ENCODE measurements at regions not wholly inside any gene's neighbourhood (a gene's known extent, or its start where the extent isn't known, plus 50 kb on each side); places are given as distances from the start of the nearest gene placed in this dataset.

GRCh38 chr6:14310960-14311359 is 193.4 kb downstream of the CD83 start:
- CTCF ChIA-PET (ENCODE audit: unreplicated experiment), result no interaction called here
- H3K4me1 ChIP-seq (ENCODE audit: insufficient read depth, low read length, poor library complexity, severe bottlenecking), result peaks cover 4% of the 10 kb centered on the region

GRCh38 chr6:14312587-14312986 is 195.0 kb downstream of the CD83 start:
- H3K9me3 ChIP-seq (ENCODE audit: low read length), result no peaks in the 10 kb centered on the region
- DNase-seq (ENCODE audit: low spot score), result no peak
- intact Hi-C loops (cut with micrococcal nuclease; ENCODE audit: unreplicated experiment), result no loop called here
- H2AFZ ChIP-seq (ENCODE audit: low read length), result no peak overlapping the region
- no peaks in the 10 kb centered on the region for H3K79me2 ChIP-seq (ENCODE audit: insufficient read depth, low read depth, low read length)
- peaks cover 18% of the 10 kb centered on the region for H3K4me1 ChIP-seq (ENCODE audit: insufficient read depth, low read length, poor library complexity, severe bottlenecking)
- no TSS peak for BruUV-seq (replicated peaks)
- no peak overlapping the region for H3K4me2 ChIP-seq (ENCODE audit: low read length)
- H3K27ac ChIP-seq (ENCODE audit: low read depth, low read length, poor library complexity, severe bottlenecking), result no peak overlapping the region
- ChIA-PET POLR2A (no interaction called here), CTCF (ENCODE audit: unreplicated experiment) (no interaction called here)
- no peaks in the 10 kb centered on the region for H3K9me2 ChIP-seq (ENCODE audit: insufficient read depth, low read length)
- H3K36me3 ChIP-seq (ENCODE audit: insufficient read depth, low read length), result no peaks in the 10 kb centered on the region
- TF ChIP-seq EZH2phosphoT487 (IDR thresholded peaks at IDR 0.05; ENCODE audit: borderline replicate concordance, low read depth, low read length), result no peak
- no peak for TF ChIP-seq CTCF (conservative IDR thresholded peaks at IDR 0.05; ENCODE audit: low read length)
- no peaks in the 10 kb centered on the region for H4K20me1 ChIP-seq (ENCODE audit: insufficient read depth, low read length)
- no peak overlapping the region for H3K4me3 ChIP-seq (ENCODE audit: low read depth, low read length, poor library complexity, severe bottlenecking)

More at GRCh38 chr6:14310960-14311359, 193.4 kb downstream of the CD83 start:
- no peak overlapping the region for H2AFZ ChIP-seq (ENCODE audit: low read length)
- no peaks in the 10 kb centered on the region for H3K36me3 ChIP-seq (ENCODE audit: insufficient read depth, low read length)
- BruUV-seq (replicated peaks), result no TSS peak
- no peaks in the 10 kb centered on the region for H4K20me1 ChIP-seq (ENCODE audit: insufficient read depth, low read length)
- POLR2A ChIA-PET, result interaction anchor here (1.0 to 2.5 kb wide), 5 partner anchors 10 to 33 kb away, joined by 3 to 9 read pairs (median 3); no protein-coding TSS in a partner anchor
- H3K4me3 ChIP-seq (ENCODE audit: low read depth, low read length, poor library complexity, severe bottlenecking), result no peak overlapping the region
- no peaks in the 10 kb centered on the region for H3K79me2 ChIP-seq (ENCODE audit: insufficient read depth, low read depth, low read length)
- no peaks in the 10 kb centered on the region for H3K9me3 ChIP-seq (ENCODE audit: low read length)
- intact Hi-C loops (cut with micrococcal nuclease; ENCODE audit: unreplicated experiment), result no loop called here
- DNase-seq (ENCODE audit: low spot score), result no peak
- H3K27ac ChIP-seq (ENCODE audit: low read depth, low read length, poor library complexity, severe bottlenecking), result no peak overlapping the region
- TF ChIP-seq EZH2phosphoT487 (IDR thresholded peaks at IDR 0.05; ENCODE audit: borderline replicate concordance, low read depth, low read length) (no peak), CTCF (conservative IDR thresholded peaks at IDR 0.05; ENCODE audit: low read length) (no peak)
- no peaks in the 10 kb centered on the region for H3K9me2 ChIP-seq (ENCODE audit: insufficient read depth, low read length)
- no peak overlapping the region for H3K4me2 ChIP-seq (ENCODE audit: low read length)

GRCh38 chr6:14313248-14313647 is 195.7 kb downstream of the CD83 start:
- Histone ChIP-seq H2AFZ (ENCODE audit: low read length) (no peak overlapping the region), H4K20me1 (ENCODE audit: insufficient read depth, low read length) (no peaks in the 10 kb centered on the region), H3K4me3 (ENCODE audit: low read depth, low read length, poor library complexity, severe bottlenecking) (no peak overlapping the region), H3K9me2 (ENCODE audit: insufficient read depth, low read length) (no peaks in the 10 kb centered on the region), H3K27ac (ENCODE audit: low read depth, low read length, poor library complexity, severe bottlenecking) (no peak overlapping the region), H3K9me3 (ENCODE audit: low read length) (no peaks in the 10 kb centered on the region), H3K79me2 (ENCODE audit: insufficient read depth, low read depth, low read length) (no peaks in the 10 kb centered on the region), H3K4me2 (ENCODE audit: low read length) (no peak overlapping the region), H3K36me3 (ENCODE audit: insufficient read depth, low read length) (no peaks in the 10 kb centered on the region), H3K4me1 (ENCODE audit: insufficient read depth, low read length, poor library complexity, severe bottlenecking) (peaks cover 25% of the 10 kb centered on the region)
- BruUV-seq (replicated peaks), result no TSS peak
- POLR2A ChIA-PET, result no interaction called here
- TF ChIP-seq CTCF (conservative IDR thresholded peaks at IDR 0.05; ENCODE audit: low read length), result no peak
- TF ChIP-seq EZH2phosphoT487 (IDR thresholded peaks at IDR 0.05; ENCODE audit: borderline replicate concordance, low read depth, low read length), result no peak
- intact Hi-C loops (cut with micrococcal nuclease; ENCODE audit: unreplicated experiment), result no loop called here
- CTCF ChIA-PET (ENCODE audit: unreplicated experiment), result no interaction called here
- no peak for DNase-seq (ENCODE audit: low spot score)
